ENCODE measurements at regions not wholly inside any gene's neighbourhood (a gene's known extent, or its start where the extent isn't known, plus 50 kb on each side); places are given as distances from the start of the nearest gene placed in this dataset.

DNA sequence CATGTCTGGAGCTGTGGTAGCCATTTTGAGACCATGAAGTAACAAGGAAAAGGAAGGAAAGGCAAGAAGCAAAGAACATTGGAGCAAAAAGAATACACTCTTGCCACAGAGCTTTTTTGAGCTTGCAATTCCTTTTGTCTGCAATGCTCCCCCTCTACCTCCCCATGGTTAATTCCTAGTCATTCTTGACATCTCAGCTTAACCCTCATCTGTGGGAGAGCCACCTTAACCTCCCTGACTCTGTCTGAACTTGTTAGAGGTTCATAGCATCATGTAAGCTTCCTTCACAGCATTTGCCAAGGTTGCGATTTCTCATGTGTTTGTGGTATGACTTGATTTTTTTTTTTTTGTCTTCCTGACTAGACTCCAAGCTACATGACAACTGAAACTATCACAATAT is 564.1 kb upstream of the PLXNA2 start:
- no peaks in the 10 kb centered on the region for H3K27me3 Mint-ChIP-seq (ENCODE audit: low read depth)
- H3K4me3 Mint-ChIP-seq: no peak overlapping the region
- H3K36me3 Mint-ChIP-seq (ENCODE audit: low read depth): no peaks in the 10 kb centered on the region
- H3K27ac Mint-ChIP-seq: no peak overlapping the region
- H3K4me1 Mint-ChIP-seq (ENCODE audit: low read depth): no peaks in the 10 kb centered on the region
- no peaks in the 10 kb centered on the region for H3K9me3 Mint-ChIP-seq

DNA sequence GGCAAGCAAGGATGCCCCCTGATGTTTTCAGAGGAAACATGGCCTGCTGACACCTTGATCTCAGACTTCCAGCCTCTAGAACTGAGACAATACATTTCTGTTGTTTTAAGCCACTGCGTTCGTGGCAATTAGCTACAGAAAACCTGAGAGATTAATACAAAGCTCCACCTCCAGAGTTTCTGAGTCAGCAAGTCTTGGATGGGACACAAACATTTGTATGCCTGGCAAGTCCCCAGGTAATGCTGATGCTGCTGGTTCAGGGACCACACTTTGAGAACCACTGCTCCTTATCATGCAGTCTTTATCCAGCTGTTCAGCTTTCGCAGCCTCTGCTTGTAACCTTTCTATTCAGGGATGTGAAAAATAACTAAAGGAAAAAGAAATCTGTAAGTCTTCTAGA is 565.7 kb upstream of the PLXNA2 start:
- Mint-ChIP-seq H3K4me3 (no peak overlapping the region), H3K9me3 (no peaks in the 10 kb centered on the region), H3K4me1 (ENCODE audit: low read depth) (no peaks in the 10 kb centered on the region)

DNA sequence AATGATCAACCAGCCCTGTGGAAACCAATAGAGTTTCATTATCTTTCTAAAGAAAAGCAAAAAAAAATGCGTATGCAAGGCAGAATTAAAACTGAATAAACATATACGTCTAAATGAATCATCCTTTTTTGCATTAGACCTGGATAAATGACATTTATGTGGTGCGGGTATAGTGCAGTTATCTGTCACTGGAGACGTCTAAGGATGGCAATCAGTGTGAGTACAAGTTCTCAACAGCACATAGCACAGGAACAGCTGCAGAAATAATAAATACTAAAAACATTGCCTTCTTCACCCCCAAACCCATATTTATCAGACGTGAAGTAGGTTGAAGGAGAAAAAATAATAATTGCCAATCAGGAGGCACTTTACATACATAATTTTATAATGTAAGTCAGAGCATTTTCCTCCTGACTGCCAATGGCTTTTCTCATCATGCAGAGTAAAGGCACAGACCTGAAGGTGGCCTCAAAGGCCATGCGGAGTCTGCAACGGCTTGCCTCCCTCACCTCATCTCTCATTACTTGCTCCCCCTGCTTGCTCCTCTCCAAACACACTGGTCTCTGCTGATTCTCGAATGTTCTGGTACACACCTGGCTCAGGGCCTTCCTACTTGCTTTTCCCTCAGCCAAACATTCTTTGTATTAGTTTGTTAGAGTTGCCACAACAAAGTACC is 574.7 kb upstream of the PLXNA2 start:
- Mint-ChIP-seq H3K9me3 (no peaks in the 10 kb centered on the region), H3K27ac (no peak overlapping the region), H3K4me3 (no peak overlapping the region), H3K4me1 (ENCODE audit: low read depth) (no peaks in the 10 kb centered on the region), H3K27me3 (ENCODE audit: low read depth) (no peaks in the 10 kb centered on the region), H3K36me3 (ENCODE audit: low read depth) (no peaks in the 10 kb centered on the region)

More for the DNA sequence above, 565.7 kb upstream of the PLXNA2 start:
- H3K27ac Mint-ChIP-seq: no peak overlapping the region
- no peaks in the 10 kb centered on the region for H3K27me3 Mint-ChIP-seq (ENCODE audit: low read depth)
- H3K36me3 Mint-ChIP-seq (ENCODE audit: low read depth): no peaks in the 10 kb centered on the region

DNA sequence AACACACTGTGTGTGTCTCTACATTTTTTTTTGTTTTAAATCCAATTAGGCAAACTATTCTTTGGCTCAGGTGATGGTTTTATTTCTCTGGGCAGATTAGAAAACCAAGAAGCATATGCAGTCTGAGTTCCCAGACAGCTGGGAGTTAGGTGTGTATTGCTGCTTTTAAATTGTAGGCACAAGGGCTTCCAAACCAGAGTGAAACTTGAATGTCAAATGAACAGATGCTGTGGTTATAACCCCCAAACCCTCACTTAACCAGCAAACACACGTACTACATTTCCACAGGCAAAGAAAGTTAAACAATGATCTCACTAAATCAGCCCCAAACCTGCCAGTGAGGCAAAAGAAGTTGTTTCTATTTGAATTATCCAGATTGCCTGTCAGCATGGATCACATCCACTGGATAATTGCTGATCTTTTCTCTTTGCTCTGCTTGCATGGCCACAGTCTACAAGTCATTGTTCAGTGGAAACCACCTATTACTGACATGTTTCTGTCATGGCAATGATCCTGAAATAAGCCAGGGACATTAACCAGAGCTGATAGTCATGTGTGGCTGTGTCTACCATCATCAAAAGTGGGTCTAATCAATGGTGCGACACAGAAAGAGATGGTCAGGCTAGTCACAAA is 576.5 kb upstream of the PLXNA2 start:
- Mint-ChIP-seq H3K4me1 (ENCODE audit: low read depth) (no peaks in the 10 kb centered on the region), H3K27me3 (ENCODE audit: low read depth) (no peaks in the 10 kb centered on the region), H3K9me3 (no peaks in the 10 kb centered on the region), H3K27ac (no peak overlapping the region), H3K36me3 (ENCODE audit: low read depth) (no peaks in the 10 kb centered on the region), H3K4me3 (no peak overlapping the region)

DNA sequence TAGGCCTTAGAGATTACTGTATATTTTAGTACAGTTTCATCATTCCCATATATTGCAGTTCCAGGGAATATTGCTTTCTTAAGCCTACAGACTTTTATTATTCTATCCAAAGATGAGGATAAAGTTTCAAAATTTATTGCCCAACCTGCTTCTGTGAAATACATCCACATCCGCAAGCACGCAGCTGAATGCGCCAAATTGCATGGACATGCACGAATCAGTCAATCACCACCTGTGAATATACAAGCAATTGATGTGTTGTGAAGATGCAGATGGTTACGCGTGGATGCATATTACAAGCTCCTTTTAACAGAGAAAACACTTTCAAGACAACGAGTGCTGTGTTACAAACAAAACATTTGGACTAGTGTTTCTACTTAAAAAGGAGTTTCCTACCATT is 577.8 kb upstream of the PLXNA2 start:
- Mint-ChIP-seq H3K27me3 (ENCODE audit: low read depth) (no peaks in the 10 kb centered on the region), H3K4me1 (ENCODE audit: low read depth) (no peaks in the 10 kb centered on the region), H3K27ac (no peak overlapping the region), H3K36me3 (ENCODE audit: low read depth) (no peaks in the 10 kb centered on the region), H3K9me3 (no peaks in the 10 kb centered on the region), H3K4me3 (no peak overlapping the region)

DNA sequence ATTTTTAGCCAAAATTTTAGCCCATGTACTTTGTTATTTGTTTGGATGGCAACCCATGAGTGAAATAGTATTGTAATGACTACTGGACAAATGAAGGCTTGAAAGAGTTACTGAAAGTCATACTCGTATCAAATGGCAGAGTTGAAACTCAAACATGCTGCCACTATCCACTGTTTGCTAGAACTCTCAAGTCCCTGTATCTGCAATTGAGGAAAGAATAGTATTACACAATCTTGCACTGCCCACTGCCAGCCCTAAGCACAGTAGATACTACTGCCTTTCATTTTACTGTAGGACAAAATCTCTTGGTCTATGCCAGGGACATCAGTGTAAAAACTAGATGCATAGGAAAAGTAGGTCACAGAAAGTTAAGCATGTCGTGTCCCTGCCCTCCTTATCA is 581.1 kb upstream of the PLXNA2 start:
- Mint-ChIP-seq H3K27me3 (ENCODE audit: low read depth) (no peaks in the 10 kb centered on the region), H3K4me3 (no peak overlapping the region), H3K4me1 (ENCODE audit: low read depth) (no peaks in the 10 kb centered on the region), H3K36me3 (ENCODE audit: low read depth) (no peaks in the 10 kb centered on the region), H3K27ac (no peak overlapping the region), H3K9me3 (no peaks in the 10 kb centered on the region)

DNA sequence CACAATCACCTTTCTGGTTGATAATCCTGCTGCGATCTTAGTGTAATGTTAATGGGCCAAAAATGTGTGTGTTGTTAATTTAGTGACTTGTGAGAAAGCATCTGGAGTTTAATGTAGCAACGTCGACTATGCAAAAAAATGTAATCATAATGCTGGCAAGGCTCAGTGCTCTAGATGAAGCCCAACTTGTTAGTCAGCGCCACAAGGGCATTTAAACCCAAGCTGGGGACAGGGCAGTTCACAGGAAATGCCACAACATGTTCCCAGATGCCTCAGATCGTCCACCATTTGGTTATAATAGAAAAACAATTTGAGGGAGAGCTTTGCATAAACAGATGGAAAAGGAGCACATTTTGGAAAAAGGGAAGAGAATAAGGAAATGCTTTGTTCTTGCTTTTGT is 585.4 kb upstream of the PLXNA2 start:
- H3K36me3 Mint-ChIP-seq (ENCODE audit: low read depth): no peaks in the 10 kb centered on the region
- no peaks in the 10 kb centered on the region for H3K4me1 Mint-ChIP-seq (ENCODE audit: low read depth)
- H3K27ac Mint-ChIP-seq: no peak overlapping the region
- H3K27me3 Mint-ChIP-seq (ENCODE audit: low read depth): no peaks in the 10 kb centered on the region
- no peak overlapping the region for H3K4me3 Mint-ChIP-seq
- no peaks in the 10 kb centered on the region for H3K9me3 Mint-ChIP-seq

DNA sequence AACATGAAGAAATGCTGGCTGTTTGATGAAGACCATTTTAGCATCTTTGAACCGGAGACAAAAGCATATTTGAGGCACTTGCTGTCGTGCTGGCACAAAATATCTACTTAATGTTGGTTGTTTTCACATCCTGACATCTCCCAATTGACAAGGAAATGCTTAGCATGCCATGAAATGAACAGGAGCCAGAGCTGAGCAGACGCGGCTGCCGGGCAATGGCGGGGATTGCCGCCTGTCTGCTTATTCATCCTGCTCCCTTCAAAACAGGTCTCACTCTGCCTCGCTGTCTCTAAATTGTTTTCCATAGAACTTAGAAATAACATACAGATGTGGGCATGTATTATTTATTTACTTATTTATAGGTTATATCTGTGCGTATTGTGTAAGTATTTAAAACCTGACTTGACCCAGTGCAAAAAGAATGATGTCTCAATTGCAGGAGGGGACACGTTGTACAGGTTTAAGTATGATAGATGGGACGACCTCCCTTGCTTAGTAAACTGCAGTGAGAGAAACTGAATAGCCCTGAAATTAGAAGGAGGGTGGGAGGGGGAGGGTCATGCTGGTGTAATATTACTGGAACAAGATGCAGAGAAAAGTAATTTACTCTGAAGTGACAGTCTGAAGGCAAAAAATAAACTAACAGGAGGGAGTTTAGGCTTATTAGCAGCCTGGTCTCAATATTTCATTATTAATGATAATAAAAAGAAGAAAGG is 590.4 kb upstream of the PLXNA2 start:
- no peaks in the 10 kb centered on the region for H3K27me3 Mint-ChIP-seq (ENCODE audit: low read depth)
- H3K9me3 Mint-ChIP-seq: no peaks in the 10 kb centered on the region
- H3K36me3 Mint-ChIP-seq (ENCODE audit: low read depth): no peaks in the 10 kb centered on the region
- H3K27ac Mint-ChIP-seq: no peak overlapping the region
- H3K4me3 Mint-ChIP-seq: no peak overlapping the region
- no peaks in the 10 kb centered on the region for H3K4me1 Mint-ChIP-seq (ENCODE audit: low read depth)

DNA sequence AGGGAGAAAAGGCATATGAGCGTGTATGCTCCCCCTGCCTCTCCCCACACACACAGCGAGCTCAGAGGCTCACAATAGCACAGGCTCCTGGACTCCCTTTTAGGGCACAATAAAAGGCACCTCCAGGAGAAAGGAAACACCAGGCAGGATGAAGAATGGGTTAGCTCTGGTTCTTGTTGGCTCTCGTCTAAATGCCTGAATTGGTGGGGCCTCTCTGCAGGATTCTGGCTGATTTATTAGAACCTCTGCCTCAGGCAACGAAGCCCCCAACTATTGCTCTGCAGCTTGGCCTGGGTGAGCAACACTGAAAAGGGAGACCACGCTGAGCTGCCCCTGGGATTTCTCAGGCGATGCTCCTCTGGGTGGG is 590.9 kb upstream of the PLXNA2 start:
- H3K27ac Mint-ChIP-seq: no peak overlapping the region
- no peak overlapping the region for H3K4me3 Mint-ChIP-seq
- no peaks in the 10 kb centered on the region for H3K36me3 Mint-ChIP-seq (ENCODE audit: low read depth)
- H3K9me3 Mint-ChIP-seq: no peaks in the 10 kb centered on the region
- H3K4me1 Mint-ChIP-seq (ENCODE audit: low read depth): no peaks in the 10 kb centered on the region
- H3K27me3 Mint-ChIP-seq (ENCODE audit: low read depth): no peaks in the 10 kb centered on the region

DNA sequence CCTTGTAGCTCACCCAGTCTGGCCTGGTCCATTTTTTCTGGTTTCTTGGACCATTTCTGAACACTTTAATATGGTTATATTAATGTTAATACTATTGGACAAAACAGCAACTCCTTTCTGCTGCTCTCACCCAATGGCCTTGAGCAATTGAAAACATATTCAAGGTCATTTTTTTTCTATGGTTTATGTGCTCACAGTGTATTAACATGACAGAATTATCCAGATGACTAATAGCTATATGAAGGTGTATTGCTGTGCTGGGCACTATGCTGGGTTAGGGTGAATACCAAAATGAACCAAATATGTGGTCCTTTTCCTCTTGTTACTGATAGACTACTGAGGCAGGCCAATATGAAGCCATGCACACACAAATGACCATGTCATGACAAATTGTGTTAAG is 591.6 kb upstream of the PLXNA2 start:
- H3K27ac Mint-ChIP-seq: no peak overlapping the region

DNA sequence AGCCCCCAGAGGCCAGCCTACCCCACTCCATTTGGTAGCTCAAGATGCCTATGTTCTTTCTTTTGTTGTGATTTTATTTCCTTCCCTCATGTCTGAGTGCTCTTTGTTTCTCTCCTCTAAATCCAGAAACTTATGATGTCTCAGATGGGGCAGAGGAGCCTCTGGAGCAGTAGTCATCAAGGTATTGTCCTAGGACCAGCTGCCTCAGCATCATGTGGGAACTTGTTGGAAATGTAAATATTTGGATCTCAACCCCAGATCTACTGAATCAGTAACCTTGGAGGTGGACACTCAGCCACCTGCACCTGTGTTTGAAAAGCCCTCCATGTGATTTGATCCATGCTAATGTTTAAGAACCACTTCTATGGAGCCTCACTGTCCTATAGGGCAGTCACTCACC is 593.1 kb upstream of the PLXNA2 start:
- Mint-ChIP-seq H3K36me3 (ENCODE audit: low read depth) (no peaks in the 10 kb centered on the region), H3K27me3 (ENCODE audit: low read depth) (no peaks in the 10 kb centered on the region)

More for the DNA sequence above, 591.6 kb upstream of the PLXNA2 start:
- Mint-ChIP-seq H3K27me3 (ENCODE audit: low read depth) (no peaks in the 10 kb centered on the region), H3K4me3 (no peak overlapping the region), H3K36me3 (ENCODE audit: low read depth) (no peaks in the 10 kb centered on the region), H3K4me1 (ENCODE audit: low read depth) (no peaks in the 10 kb centered on the region), H3K9me3 (no peaks in the 10 kb centered on the region)

DNA sequence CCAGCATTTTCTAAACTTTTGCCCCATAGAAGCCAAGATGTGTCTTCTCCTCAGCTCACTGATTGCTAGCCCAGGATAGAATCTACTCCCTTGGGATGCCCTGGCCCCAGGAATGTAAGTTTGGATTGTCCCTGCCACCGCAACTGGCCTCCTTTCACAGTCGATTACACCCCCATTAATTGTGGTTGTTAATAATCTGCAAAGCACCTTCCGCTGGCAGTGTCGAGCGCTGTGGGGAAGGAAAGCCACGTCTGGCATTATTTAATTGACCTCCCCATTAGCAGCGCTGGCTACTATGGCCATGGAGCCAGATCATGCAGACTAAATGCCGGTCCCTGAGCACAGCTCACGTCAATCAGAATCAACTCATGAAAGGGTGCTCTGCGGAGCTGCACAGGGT is 597.3 kb upstream of the PLXNA2 start:
- Mint-ChIP-seq H3K9me3 (no peaks in the 10 kb centered on the region), H3K4me3 (no peak overlapping the region), H3K27ac (no peak overlapping the region)

More for the DNA sequence above, 593.1 kb upstream of the PLXNA2 start:
- Mint-ChIP-seq H3K4me1 (ENCODE audit: low read depth) (no peaks in the 10 kb centered on the region), H3K4me3 (no peak overlapping the region), H3K9me3 (no peaks in the 10 kb centered on the region), H3K27ac (no peak overlapping the region)

DNA sequence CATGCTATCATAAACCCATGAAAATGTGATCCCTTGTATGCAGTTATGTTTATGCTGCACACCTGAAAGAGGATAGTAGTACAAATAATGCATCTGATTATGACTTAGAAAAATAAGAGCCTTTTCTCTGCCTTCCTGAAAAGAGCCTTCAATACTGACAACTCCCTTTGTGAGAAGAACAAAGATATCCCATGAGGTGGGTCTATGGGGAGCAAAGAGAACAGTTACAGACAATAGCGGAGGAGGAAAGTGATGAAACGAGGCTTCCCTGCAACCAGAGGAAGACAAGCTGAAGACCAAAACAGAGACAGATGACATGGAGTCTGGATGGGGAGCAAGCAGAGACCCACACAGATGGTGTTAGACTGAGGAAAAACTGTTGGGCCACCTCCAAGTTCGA is 598.3 kb upstream of the PLXNA2 start:
- no peaks in the 10 kb centered on the region for H3K9me3 Mint-ChIP-seq
- no peak overlapping the region for H3K27ac Mint-ChIP-seq
- H3K4me1 Mint-ChIP-seq (ENCODE audit: low read depth): no peaks in the 10 kb centered on the region
- H3K27me3 Mint-ChIP-seq (ENCODE audit: low read depth): no peaks in the 10 kb centered on the region
- no peaks in the 10 kb centered on the region for H3K36me3 Mint-ChIP-seq (ENCODE audit: low read depth)
- no peak overlapping the region for H3K4me3 Mint-ChIP-seq

More for the DNA sequence above, 597.3 kb upstream of the PLXNA2 start:
- no peaks in the 10 kb centered on the region for H3K4me1 Mint-ChIP-seq (ENCODE audit: low read depth)
- H3K27me3 Mint-ChIP-seq (ENCODE audit: low read depth): no peaks in the 10 kb centered on the region
- no peaks in the 10 kb centered on the region for H3K36me3 Mint-ChIP-seq (ENCODE audit: low read depth)

DNA sequence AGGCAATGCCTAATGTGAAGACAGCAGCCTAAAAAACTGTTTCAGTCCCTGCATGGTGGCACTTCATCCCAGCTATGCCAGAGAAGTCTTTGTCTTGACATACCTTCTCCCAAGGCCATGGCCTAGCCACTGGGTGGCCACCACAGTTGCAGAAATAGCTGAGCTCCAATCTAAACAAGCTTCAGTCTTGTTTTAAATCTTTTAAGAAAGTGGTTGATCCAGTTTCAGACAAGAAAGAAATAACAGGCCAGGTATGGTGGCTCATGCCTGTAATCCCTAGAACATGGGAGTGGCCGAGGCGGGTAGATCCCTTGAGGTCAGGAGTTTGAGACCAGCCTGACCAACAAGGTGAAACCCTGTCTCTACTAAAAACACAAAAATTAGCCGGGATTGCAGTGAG is 600.0 kb upstream of the PLXNA2 start:
- Mint-ChIP-seq H3K27ac (no peak overlapping the region), H3K4me1 (ENCODE audit: low read depth) (no peaks in the 10 kb centered on the region), H3K36me3 (ENCODE audit: low read depth) (no peaks in the 10 kb centered on the region), H3K27me3 (ENCODE audit: low read depth) (no peaks in the 10 kb centered on the region), H3K9me3 (no peaks in the 10 kb centered on the region), H3K4me3 (no peak overlapping the region)

DNA sequence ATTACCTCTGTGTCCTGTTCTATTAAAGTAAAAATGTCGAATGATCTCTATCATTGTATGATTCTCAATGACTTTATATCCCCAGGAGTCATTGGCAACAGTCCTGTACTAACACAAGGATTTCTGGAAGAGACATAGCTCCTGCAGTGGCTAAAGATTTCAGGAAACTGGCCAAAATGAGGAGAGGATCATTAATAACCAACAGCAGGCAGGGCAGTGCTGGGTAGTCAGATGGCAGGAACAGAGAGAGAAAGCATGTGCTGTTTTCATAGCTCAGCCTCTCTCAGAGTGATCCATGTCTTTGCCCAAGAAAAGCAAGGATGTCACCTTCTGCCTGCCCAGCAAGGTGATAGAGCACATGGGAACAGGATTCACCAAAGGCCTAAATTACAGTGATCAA is 604.7 kb upstream of the PLXNA2 start:
- H3K27me3 Mint-ChIP-seq (ENCODE audit: low read depth): no peaks in the 10 kb centered on the region
- no peaks in the 10 kb centered on the region for H3K36me3 Mint-ChIP-seq (ENCODE audit: low read depth)
- no peak overlapping the region for H3K27ac Mint-ChIP-seq
- no peaks in the 10 kb centered on the region for H3K4me1 Mint-ChIP-seq (ENCODE audit: low read depth)
- H3K9me3 Mint-ChIP-seq: no peaks in the 10 kb centered on the region
- no peak overlapping the region for H3K4me3 Mint-ChIP-seq

Data from T-helper 1 cell treated with Interleukin-12 subunit alpha and Interleukin-12 subunit beta and Interleukin-4 antibody, amounts not matched to agents 30 μg/mL and 1 μg/mL, for 36 hours (primary cell).